SK-N-SH (cell line): ENCODE measurements at regions not wholly inside any gene's neighbourhood (a gene's known extent, or its start where the extent isn't known, plus 50 kb on each side); places are given as distances from the start of the nearest gene placed in this dataset.

ENCODE experiments used
- CHD2 ChIP-seq: fragments of 150-350 bp; IDR thresholded peaks from 2 replicates; pipeline ENCODE4 v1.6.1; 2018; ENCODE audit warnings: low read length; ENCODE audit not compliant: partially characterized antibody
- CTCF ChIP-seq: fragments of 200-600 bp; sonication (generic); IDR thresholded peaks from 2 replicates; pipeline ENCODE4 v1.6.1; 2017; ENCODE audit warnings: antibody characterized with exemption, mild to moderate bottlenecking, moderate library complexity
- EP300 ChIP-seq, 2 experiments: IDR thresholded peaks; 2 replicates each; pipeline versions ENCODE4 v1.4.0 to v1.6.1; 2012; ENCODE audit warnings: borderline replicate concordance in 1 of 2, low read depth in 1 of 2, low read length in 1 of 2
- FOSL2 ChIP-seq: IDR thresholded peaks from 2 replicates; pipeline ENCODE4 v1.4.0; 2012; ENCODE audit warnings: low read depth, mild to moderate bottlenecking, moderate library complexity, borderline replicate concordance
- IRF3 ChIP-seq: fragments of 150-350 bp; IDR thresholded peaks from 2 replicates; pipeline ENCODE4 v1.6.1; 2016; ENCODE audit warnings: mild to moderate bottlenecking, low read depth, low read length
- JUND ChIP-seq: IDR thresholded peaks from 2 replicates; pipeline ENCODE4 v1.4.0; 2012
- MAX ChIP-seq: IDR thresholded peaks from 2 replicates; pipeline ENCODE4 v1.4.0; 2012; ENCODE audit warnings: low read depth
- PBX3 ChIP-seq: IDR thresholded peaks from 2 replicates; pipeline ENCODE4; 2012
- POLR2AphosphoS5 ChIP-seq: IDR thresholded peaks from 2 replicates; pipeline ENCODE4 v1.6.1; 2012; ENCODE audit warnings: low read depth, low read length
- REST ChIP-seq: IDR thresholded peaks from 2 replicates; pipeline ENCODE4 v1.6.1; 2012; ENCODE audit warnings: mild to moderate bottlenecking, low read depth, low read length, moderate library complexity
- TEAD4 ChIP-seq: IDR thresholded peaks from 2 replicates; pipeline ENCODE4 v1.4.0; 2012; ENCODE audit warnings: mild to moderate bottlenecking, borderline replicate concordance; ENCODE audit not compliant: insufficient read depth
- USF2 ChIP-seq: fragments of 150-350 bp; IDR thresholded peaks from 2 replicates; pipeline ENCODE4 v1.6.1; 2017; ENCODE audit warnings: antibody characterized with exemption, low read length, low read depth, borderline replicate concordance
- YY1 ChIP-seq: IDR thresholded peaks from 2 replicates; pipeline ENCODE4 v1.4.0; 2012; ENCODE audit warnings: low read depth, mild to moderate bottlenecking
- ZBTB33 ChIP-seq: IDR thresholded peaks from 2 replicates; pipeline ENCODE4 v1.4.0; 2012; ENCODE audit warnings: low read depth, borderline replicate concordance

GRCh38 chr2:181203916-181204315, 223.5 kb downstream of the UBE2E3 start:
- no peak for TF ChIP-seq POLR2AphosphoS5
- no peak for TF ChIP-seq CTCF
- no peak for TF ChIP-seq IRF3
- TF ChIP-seq EP300 (IDR thresholded peaks at IDR 0.05; ENCODE audit: borderline replicate concordance in 1 of 2, low read depth in 1 of 2, low read length in 1 of 2), result no peak
- TF ChIP-seq CHD2, result no peak
- TF ChIP-seq ZBTB33, result no peak
- TF ChIP-seq MAX, result no peak
- TF ChIP-seq USF2, result no peak
- no peak for TF ChIP-seq TEAD4
- no peak for TF ChIP-seq REST
- peak; percentile 16; the same call in 1 of the 2 replicates for TF ChIP-seq JUND
- TF ChIP-seq YY1, result no peak
- 0 out of 2 replicates have a peak, but pooled peaks have one; percentile 12 for TF ChIP-seq FOSL2
- TF ChIP-seq PBX3, result peak; percentile 23; the same call in 1 of the 2 replicates
